Keratinocyte (primary cell): ENCODE measurements at regions not wholly inside any gene's neighbourhood (a gene's known extent, or its start where the extent isn't known, plus 50 kb on each side); places are given as distances from the start of the nearest gene placed in this dataset.
"Not testable (repeated sequence)": the region's sequence is repeated elsewhere in the genome, so short reads cannot be mapped to it uniquely, and the experiment has no call there.

Source experiments
- DNase-seq: peaks from one replicate; pipeline ENCODE4 v3.0.0-alpha.2; 2011; ENCODE audit warnings: low read depth, missing footprints, low spot score
- FAIRE-seq: peaks from 2 replicates; lab custom pipeline; 2011; peaks lifted over from hg19 to GRCh38; lab: Jason Lieb, UNC
- H2AFZ ChIP-seq: 2 replicates; pipeline ENCODE4 v1.6.0; 2012; ENCODE audit warnings: low read length, control low read depth, inconsistent platforms; ENCODE audit not compliant: control insufficient read depth
- H3K27ac ChIP-seq: 2 replicates; pipeline ENCODE4 v1.5.1; 2011; ENCODE audit warnings: low read length; ENCODE audit not compliant: control insufficient read depth, insufficient read depth
- H3K27me3 ChIP-seq: 3 replicates; pipeline ENCODE4 v1.6.0; 2011; ENCODE audit warnings: low read length; ENCODE audit not compliant: control insufficient read depth, insufficient read depth; ENCODE audit errors: extremely low read depth
- H3K36me3 ChIP-seq, 2 experiments: 2 replicates in 1 of 2; 3 replicates in 1 of 2; pipeline ENCODE4 v1.5.1; 2011; ENCODE audit warnings: low read length in 2 of 2, mild to moderate bottlenecking in 1 of 2; ENCODE audit not compliant: control insufficient read depth in 2 of 2, insufficient read depth in 2 of 2; ENCODE audit errors: extremely low read depth in 1 of 2
- H3K4me1 ChIP-seq: 3 replicates; pipeline ENCODE4 v1.5.1; 2011; ENCODE audit warnings: low read length; ENCODE audit not compliant: control insufficient read depth, insufficient read depth; ENCODE audit errors: extremely low read depth
- H3K4me2 ChIP-seq: 3 replicates; pipeline ENCODE4 v1.6.0; 2011; ENCODE audit warnings: low read depth, low read length; ENCODE audit not compliant: control insufficient read depth, insufficient read depth; ENCODE audit errors: extremely low read depth
- H3K4me3 ChIP-seq, 3 experiments: fragments of 200-600 bp in 1 of 3; sonication (generic) in 1 of 3; 2 replicates in 2 of 3; 3 replicates in 1 of 3; pipeline ENCODE4 v1.5.1; 2011 to 2016; ENCODE audit warnings: low read length in 3 of 3, mild to moderate bottlenecking in 3 of 3, control low read depth in 2 of 3, inconsistent platforms in 1 of 3, low read depth in 1 of 3, mixed read lengths in 1 of 3, mixed run types in 1 of 3, moderate library complexity in 1 of 3; ENCODE audit not compliant: control insufficient read depth in 2 of 3, insufficient read depth in 2 of 3; ENCODE audit errors: extremely low read depth in 1 of 3
- H3K79me2 ChIP-seq: 2 replicates; pipeline ENCODE4 v1.6.0; 2012; ENCODE audit warnings: low read length; ENCODE audit not compliant: control insufficient read depth, insufficient read depth
- H3K9ac ChIP-seq: 3 replicates; pipeline ENCODE4 v1.6.0; 2011; ENCODE audit warnings: low read length; ENCODE audit not compliant: control insufficient read depth, insufficient read depth; ENCODE audit errors: extremely low read depth
- H3K9me1 ChIP-seq: 3 replicates; pipeline ENCODE4 v1.6.0; 2011; ENCODE audit warnings: low read length; ENCODE audit not compliant: control insufficient read depth, insufficient read depth; ENCODE audit errors: extremely low read depth
- H3K9me3 ChIP-seq: 2 replicates; pipeline ENCODE4 v1.5.1; 2012; ENCODE audit warnings: low read depth, low read length; ENCODE audit not compliant: control insufficient read depth
- H4K20me1 ChIP-seq: 3 replicates; pipeline ENCODE4 v1.6.0; 2011; ENCODE audit warnings: low read length; ENCODE audit not compliant: control insufficient read depth, insufficient read depth; ENCODE audit errors: extremely low read depth
- CTCF ChIP-seq, 3 experiments: IDR thresholded peaks in 1 of 3; conservative IDR thresholded peaks in 1 of 3; optimal IDR thresholded peaks in 1 of 3; 2 replicates in 2 of 3; 3 replicates in 1 of 3; pipeline versions ENCODE3 to v1.5.1; 2011; ENCODE audit warnings: low read length in 3 of 3, mild to moderate bottlenecking in 3 of 3, moderate library complexity in 2 of 3, control low read depth in 1 of 3, inconsistent platforms in 1 of 3; ENCODE audit not compliant: insufficient read depth in 2 of 3; ENCODE audit errors: extremely low read depth in 1 of 3
- EZH2 ChIP-seq: IDR thresholded peaks from one replicate; pipeline ENCODE4 v1.6.1; 2012; ENCODE audit warnings: inconsistent platforms, mild to moderate bottlenecking, low read length, moderate library complexity
- dilution Hi-C: fragments of 300-500 bp; cut with MboI; formaldehyde crosslinking; loops from one replicate; pipeline ENCODE4 v1.7.0; 2020; ENCODE audit warnings: low sequenced_read_pairs; ENCODE audit not compliant: extremely low pct_ligation_motif_present

DNA sequence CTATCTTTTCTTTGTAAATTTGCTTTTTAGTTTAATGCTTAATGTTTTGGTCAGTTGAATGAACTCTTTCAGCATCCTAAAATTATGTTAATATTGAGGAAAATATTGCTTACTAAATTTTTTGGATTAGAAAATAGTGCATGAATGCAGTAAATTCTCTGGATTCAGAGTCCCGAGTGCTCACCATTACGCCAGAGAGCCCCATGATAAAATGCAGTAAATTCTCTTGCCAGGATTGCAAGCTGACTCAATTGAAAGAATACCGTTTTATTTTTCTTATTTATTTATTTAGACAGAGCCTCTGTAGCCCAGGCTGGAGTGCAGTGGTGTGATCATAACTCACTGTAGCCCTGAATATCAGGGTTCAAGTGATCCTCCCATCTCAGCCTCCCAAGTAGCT is 60.9 kb upstream of the ENPEP start:
- Histone ChIP-seq H3K36me3 (no peaks in the 10 kb centered on the region), H3K27me3 (no peaks in the 10 kb centered on the region), H3K4me2 (no peak overlapping the region), H3K4me3 (no peak overlapping the region), H3K9ac (no peak overlapping the region), H3K9me3 (no peaks in the 10 kb centered on the region), H3K4me1 (no peaks in the 10 kb centered on the region), H3K27ac (no peak overlapping the region), H2AFZ (no peak overlapping the region), H3K9me1 (no peaks in the 10 kb centered on the region), H3K79me2 (no peaks in the 10 kb centered on the region), H4K20me1 (no peaks in the 10 kb centered on the region)
- dilution Hi-C loops, result no loop called here
- no peak for FAIRE-seq
- no peak for DNase-seq
- no peak for TF ChIP-seq CTCF (optimal IDR thresholded peaks at IDR 0.05 in 1 of 3, IDR thresholded peaks at IDR 0.05 in 1 of 3, conservative IDR thresholded peaks at IDR 0.05 in 1 of 3; ENCODE audit: extremely low read depth in 1 of 3, insufficient read depth in 2 of 3, low read length in 3 of 3)
- no peak for TF ChIP-seq EZH2

DNA sequence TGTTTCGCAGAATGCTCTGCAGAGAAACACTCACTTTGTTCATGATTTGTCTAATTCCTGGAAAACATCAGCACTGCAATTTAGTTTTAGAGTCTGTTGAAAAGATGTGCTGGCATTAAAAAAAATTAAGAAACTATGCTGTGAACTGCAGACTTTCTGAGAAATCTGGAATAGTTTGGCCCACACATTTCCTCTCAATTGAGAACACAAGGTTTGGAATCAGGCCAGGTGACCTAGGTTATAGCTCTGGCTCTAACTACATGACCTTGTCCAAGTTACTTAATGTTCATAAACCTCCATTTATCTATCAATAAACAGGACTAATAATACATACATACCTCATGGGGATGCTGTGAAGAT is 61.4 kb upstream of the ENPEP start:
- Histone ChIP-seq H3K9me1 (no peaks in the 10 kb centered on the region), H3K36me3 (no peaks in the 10 kb centered on the region), H3K4me2 (no peak overlapping the region), H3K27ac (no peak overlapping the region), H3K9ac (no peak overlapping the region), H4K20me1 (no peaks in the 10 kb centered on the region), H2AFZ (no peak overlapping the region), H3K79me2 (no peaks in the 10 kb centered on the region), H3K4me1 (no peaks in the 10 kb centered on the region), H3K27me3 (no peaks in the 10 kb centered on the region), H3K4me3 (no peak overlapping the region), H3K9me3 (no peaks in the 10 kb centered on the region)
- DNase-seq, result no peak
- FAIRE-seq, result no peak
- TF ChIP-seq CTCF (optimal IDR thresholded peaks at IDR 0.05 in 1 of 3, IDR thresholded peaks at IDR 0.05 in 1 of 3, conservative IDR thresholded peaks at IDR 0.05 in 1 of 3; ENCODE audit: extremely low read depth in 1 of 3, insufficient read depth in 2 of 3, low read length in 3 of 3), result no peak
- TF ChIP-seq EZH2, result no peak
- dilution Hi-C loops, result no loop called here

DNA sequence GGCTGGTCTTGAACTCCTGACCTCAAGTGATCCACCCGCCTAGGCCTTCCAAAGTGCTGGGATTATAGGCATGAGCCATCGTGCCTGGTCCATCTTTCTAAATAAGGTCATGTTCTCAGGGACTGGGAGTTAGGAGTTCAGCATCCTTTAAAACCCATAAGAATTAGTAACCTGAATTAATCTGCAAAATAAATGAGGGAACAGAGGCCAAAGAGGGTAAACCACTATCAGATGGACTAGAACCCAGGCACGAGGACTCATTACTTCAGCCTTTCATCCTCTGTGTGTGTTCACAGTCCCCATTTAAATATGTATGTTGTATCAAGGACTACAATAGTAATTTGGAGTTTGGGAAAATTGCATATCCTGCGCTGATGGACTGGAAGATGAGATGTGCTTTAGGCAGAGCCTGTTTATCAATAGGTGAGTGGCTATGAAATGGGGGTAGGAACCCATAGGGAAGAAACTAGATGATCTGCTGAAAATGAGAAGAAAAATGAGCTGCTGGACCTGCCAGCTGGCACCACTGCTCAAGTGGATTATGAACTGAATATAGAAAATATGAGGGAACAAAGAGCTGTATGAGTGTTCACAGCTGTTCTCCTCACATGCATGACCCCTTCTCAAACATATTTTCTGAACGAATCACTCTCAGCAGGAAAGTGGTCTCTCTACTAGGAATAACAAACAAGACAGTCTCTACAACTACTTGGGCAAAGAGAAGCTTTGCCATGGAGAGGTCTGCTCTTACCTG is 62.0 kb upstream of the ENPEP start:
- FAIRE-seq, H3K36me3 ChIP-seq, H2AFZ ChIP-seq, H3K79me2 ChIP-seq, H4K20me1 ChIP-seq, H3K9me1 ChIP-seq, H3K27ac ChIP-seq, H3K4me1 ChIP-seq, H3K27me3 ChIP-seq, H3K9me3 ChIP-seq, H3K4me2 ChIP-seq, dilution Hi-C loops, H3K4me3 ChIP-seq, H3K9ac ChIP-seq, DNase-seq: not testable (repeated sequence)
